Stimulated activated CD8-positive, alpha-beta memory T cell treated with anti-CD3 and anti-CD28 coated beads, Interleukin-12 subunit alpha, Interleukin-12 subunit beta, amount 100 ng/mL, for 1 hour (primary cell): ENCODE measurements at regions not wholly inside any gene's neighbourhood (a gene's known extent, or its start where the extent isn't known, plus 50 kb on each side); places are given as distances from the start of the nearest gene placed in this dataset.
"Not testable (repeated sequence)": the region's sequence is repeated elsewhere in the genome, so short reads cannot be mapped to it uniquely, and the experiment has no call there.

Source experiments
- DNase-seq: peaks from one replicate; pipeline ENCODE4 v3.0.0-alpha.2; 2020; ENCODE audit warnings: low read depth

- no peak for DNase-seq
Observed at GRCh38 chr6:8645212-8645611, 209.9 kb upstream of the SLC35B3 start.

GRCh38 chr6:8644306-8644705, 209.0 kb upstream of the SLC35B3 start:
- no peak for DNase-seq

GRCh38 chr6:8642854-8643253, 207.5 kb upstream of the SLC35B3 start:
- no peak for DNase-seq

GRCh38 chr6:8642131-8642530, 206.8 kb upstream of the SLC35B3 start:
- DNase-seq: no peak

GRCh38 chr6:8639928-8640649, 204.7 kb upstream of the SLC35B3 start:
- DNase-seq: no peak

- no peak for DNase-seq
Observed at GRCh38 chr6:8637896-8638597, 202.7 kb upstream of the SLC35B3 start.

GRCh38 chr6:8633762-8634161, 198.4 kb upstream of the SLC35B3 start:
- DNase-seq: no peak

- DNase-seq: no peak
Observed at GRCh38 chr6:8628736-8629135, 193.4 kb upstream of the SLC35B3 start.

GRCh38 chr6:8628063-8628462, 192.7 kb upstream of the SLC35B3 start:
- no peak for DNase-seq

GRCh38 chr6:8627085-8627861, 191.9 kb upstream of the SLC35B3 start:
- no peak for DNase-seq

GRCh38 chr6:8624665-8625064, 189.3 kb upstream of the SLC35B3 start:
- no peak for DNase-seq

GRCh38 chr6:8623441-8623840, 188.1 kb upstream of the SLC35B3 start:
- DNase-seq: no peak

- no peak for DNase-seq
Observed at GRCh38 chr6:8619853-8620252, 184.5 kb upstream of the SLC35B3 start.

- DNase-seq: not testable (repeated sequence)
Observed at GRCh38 chr6:8619408-8619807, 184.1 kb upstream of the SLC35B3 start.

- no peak for DNase-seq
Observed at GRCh38 chr6:8608737-8609136, 173.4 kb upstream of the SLC35B3 start.

GRCh38 chr6:8589941-8590729, 154.8 kb upstream of the SLC35B3 start:
- no peak for DNase-seq

- no peak for DNase-seq
Observed at GRCh38 chr6:8588176-8588575, 152.8 kb upstream of the SLC35B3 start.

GRCh38 chr6:8583291-8583690, 147.9 kb upstream of the SLC35B3 start:
- no peak for DNase-seq

- DNase-seq: no peak
Observed at GRCh38 chr6:8579372-8579771, 144.0 kb upstream of the SLC35B3 start.

GRCh38 chr6:8578006-8578405, 142.7 kb upstream of the SLC35B3 start:
- DNase-seq: no peak

- DNase-seq: no peak
Observed at GRCh38 chr6:8574749-8575468, 139.6 kb upstream of the SLC35B3 start.
